Skin epidermis (tissue), 12 donors: ENCODE measurements at regions not wholly inside any gene's neighbourhood (a gene's known extent, or its start where the extent isn't known, plus 50 kb on each side); places are given as distances from the start of the nearest gene placed in this dataset.

ENCODE experiments used
- H3K27ac ChIP-seq, 21 experiments: fragments of 200-600 bp; sonication (generic) in 11 of 21; one replicate each; pipeline ENCODE4 v1.5.0; 2020; ENCODE audit warnings: mild to moderate bottlenecking in 3 of 21, inconsistent platforms in 2 of 21, moderate library complexity in 2 of 21
- H3K4me3 ChIP-seq, 7 experiments: fragments of 200-600 bp; sonication (generic) in 2 of 7; one replicate each; pipeline ENCODE4 v1.5.0; 2020; ENCODE audit warnings: inconsistent platforms in 2 of 7, mild to moderate bottlenecking in 2 of 7, moderate library complexity in 1 of 7

DNA sequence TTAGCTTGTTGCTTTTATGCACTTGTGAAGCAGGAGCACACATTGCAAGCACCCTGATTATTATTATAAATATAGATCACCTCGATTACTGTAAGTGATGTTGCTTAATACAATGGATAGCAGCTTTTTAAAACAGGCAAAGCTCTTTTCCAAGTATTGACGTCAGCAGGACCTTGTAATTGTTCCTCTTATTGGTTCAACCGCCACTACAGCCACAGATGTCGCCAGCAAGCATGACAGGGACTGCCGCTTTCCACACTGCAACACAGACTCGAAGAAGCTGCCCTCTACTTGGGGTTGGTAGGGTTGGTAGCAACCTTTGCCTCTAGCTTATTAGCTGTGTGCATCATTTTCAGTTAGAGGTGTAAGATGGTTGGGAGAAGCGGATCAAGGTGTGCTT lies 167.6 kb downstream of the ZNF365 start:
- H3K4me3 ChIP-seq: no peak overlapping the region

DNA sequence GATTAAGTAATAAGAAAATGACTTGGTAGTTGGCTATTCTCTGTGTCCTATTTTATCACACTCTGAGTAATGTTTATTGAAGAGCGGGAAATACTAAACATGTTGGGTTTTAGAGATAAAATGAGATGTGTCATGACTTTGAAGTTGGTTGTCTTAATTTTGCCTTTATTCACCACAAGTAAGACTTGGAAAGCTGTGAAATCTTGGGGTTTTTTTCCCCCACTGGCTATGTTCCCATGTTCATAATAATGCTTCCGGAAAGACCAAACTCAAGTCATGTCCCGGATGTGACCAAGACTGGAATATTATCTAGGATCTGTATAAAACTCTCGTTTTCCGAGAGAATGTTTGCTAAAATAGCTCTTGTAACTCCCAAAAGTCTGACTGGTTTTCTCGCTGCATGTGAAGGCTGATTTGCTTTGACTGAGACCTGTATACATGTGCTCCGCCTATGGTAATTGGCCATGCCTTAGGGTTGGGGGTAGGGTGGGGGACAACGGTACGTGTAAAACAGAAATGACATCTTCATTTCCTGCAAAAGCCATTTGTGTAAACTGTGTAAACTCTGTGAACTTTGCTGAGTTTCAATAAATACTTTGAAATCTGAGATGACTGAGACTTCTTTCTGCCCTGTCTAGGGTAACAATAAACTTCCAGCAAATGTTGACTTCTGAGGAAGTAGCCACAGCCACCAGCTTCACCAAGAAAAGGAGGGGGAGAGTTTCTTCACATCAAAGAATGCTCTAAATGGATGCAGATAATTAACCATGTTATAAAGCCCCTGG lies 169.6 kb downstream of the ZNF365 start:
- Histone ChIP-seq H3K27ac (no peak overlapping the region), H3K4me3 (no peak overlapping the region)

More for the DNA sequence above, 167.6 kb downstream of the ZNF365 start:
- peak overlapping the region in 1 of 21 experiments; percentile 55 for H3K27ac ChIP-seq

DNA sequence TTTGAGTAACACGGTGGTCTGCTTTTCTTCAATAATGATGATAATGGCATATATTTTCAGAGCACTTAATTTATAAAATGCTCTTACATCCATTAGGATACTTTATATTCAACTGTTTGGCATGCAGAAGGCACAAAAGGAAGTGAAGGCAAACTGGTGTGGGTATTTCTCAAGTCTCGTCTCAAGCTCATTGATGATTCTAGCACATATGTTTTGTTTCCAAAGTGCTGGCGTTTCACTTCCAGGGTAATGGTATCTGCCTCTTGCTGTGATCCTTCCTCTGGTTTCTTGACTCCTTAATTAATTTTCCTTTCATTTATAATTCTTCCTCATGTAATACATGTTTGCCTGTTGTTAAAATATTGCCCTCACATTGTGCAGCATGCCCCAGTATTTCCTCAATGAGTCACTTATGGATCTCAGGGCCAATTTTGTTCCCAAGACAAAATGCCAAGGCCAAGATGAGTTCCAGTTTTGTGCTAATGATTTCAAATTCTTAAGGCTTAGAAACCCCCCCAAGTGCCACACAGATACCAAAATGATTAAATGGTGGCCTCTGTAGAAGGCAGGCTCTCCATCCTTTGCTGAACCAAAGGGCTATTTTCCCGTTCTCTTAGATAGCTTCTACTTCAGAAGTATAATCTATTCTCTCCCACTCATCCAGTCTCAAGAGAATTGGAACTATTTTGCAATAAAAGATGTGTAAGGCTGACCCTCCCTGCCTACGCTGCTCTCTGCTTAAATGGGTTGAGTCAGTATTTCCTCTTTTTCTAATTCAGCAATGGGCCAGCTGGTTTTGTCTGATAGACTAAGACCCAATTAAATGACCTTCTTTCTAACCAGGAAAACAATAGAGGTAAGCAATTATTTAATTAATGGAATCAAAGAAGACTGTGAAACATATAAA lies 171.2 kb downstream of the ZNF365 start:
- H3K27ac ChIP-seq: peak overlapping the region in 8 of 21 experiments; percentile 0 to 39 (median 24)

DNA sequence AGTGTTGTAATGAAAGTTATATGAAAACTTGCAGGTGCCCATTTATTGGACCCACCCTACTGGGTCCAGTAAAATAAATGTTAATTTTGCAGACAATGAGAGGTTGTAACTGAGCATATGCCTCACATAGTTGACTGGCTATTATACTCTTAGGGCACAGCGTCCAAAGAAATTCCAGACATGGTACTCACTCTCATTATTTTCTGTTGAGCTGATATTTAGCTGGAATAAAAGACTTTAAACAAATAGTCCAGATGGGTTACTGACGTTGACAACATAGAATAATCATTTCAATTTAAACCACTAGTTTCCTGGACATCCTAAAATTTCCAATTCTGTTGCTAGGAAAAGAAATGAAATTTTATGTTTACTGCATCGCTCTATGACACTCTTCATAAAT lies 174.5 kb downstream of the ZNF365 start:
- no peak overlapping the region for H3K4me3 ChIP-seq
- no peak overlapping the region for H3K27ac ChIP-seq

More for the DNA sequence above, 171.2 kb downstream of the ZNF365 start:
- no peak overlapping the region for H3K4me3 ChIP-seq

DNA sequence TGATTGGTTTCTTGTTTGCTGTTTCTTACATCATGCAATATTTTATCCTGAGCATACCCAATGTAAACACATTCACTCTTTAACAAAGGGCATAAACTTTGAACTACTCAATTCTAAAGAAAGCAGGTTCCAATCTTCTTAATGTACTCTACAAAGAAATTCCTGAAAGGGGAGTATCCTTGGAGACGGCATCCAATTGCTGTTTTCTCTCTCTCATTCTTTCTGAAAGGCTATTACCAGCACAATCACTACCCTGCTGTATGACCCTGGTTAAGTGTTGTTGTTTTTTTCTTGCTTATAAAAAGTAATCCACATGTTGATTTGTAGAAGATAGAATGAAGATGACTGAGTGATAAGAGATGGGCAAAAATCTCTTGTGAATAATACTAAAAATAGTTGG lies 176.0 kb downstream of the ZNF365 start:
- Histone ChIP-seq H3K4me3 (no peak overlapping the region), H3K27ac (no peak overlapping the region)

DNA sequence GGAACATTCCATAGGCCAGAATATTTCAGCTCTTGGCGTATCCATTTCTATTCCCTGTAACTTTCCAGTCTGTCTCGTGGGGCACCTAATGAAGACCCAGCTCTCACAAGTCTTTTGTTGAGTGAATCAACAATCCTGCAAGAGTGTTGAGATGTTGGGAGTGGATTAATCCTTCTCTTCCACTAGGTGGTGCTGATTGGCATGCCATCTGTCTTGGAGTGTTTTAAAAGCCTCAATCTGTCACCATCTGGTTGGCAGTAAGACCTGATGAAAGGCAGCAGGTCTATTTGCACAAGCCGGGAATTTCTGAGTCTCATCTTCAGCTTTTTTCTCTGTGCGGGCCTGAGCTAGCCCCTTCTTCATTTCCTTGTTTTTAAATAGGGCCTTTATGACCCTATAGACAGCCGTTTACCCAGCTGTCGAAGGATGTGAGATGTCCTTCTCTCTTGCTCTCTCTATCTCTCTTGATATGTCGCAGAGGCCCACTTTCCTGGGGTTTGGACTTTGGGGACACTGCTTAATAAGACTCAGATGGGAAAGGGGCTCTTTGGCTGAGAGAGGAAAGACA lies 180.5 kb downstream of the ZNF365 start:
- H3K4me3 ChIP-seq: no peak overlapping the region
- H3K27ac ChIP-seq: no peak overlapping the region

DNA sequence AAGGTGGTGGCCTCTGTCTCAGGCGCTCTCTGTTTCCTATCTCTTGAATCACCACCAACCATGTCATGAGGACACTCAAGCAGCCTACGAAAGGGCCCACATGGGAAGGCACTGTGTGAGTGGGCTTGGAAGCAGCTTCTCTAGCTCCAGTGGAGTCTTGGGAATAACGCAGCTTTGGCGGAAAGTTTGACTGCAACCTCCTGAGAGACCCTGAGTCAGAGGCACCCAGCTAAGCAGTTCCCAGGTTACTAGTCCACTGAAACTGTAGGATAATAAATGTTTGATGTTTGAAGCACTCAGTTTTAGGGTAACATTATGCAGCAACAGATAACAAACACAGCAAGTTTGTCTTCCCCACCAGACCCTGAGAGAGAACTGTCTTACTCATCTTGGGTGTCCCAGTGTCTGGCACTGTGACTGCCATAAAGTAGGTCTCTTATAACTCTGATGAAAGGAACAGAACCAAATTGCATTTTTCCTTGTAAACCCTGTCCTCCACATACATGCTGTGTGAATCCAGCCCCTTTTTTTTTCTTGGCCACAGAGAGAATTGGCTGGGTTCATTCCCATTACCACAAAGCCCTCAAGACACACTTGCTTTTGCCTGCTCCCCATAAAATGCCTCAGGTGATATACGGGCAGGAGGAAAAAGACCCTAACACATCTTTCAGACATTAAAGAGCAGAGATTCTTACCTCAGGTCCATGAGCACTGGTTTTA lies 185.5 kb downstream of the ZNF365 start:
- Histone ChIP-seq H3K4me3 (no peak overlapping the region), H3K27ac (peak overlapping the region in 1 of 21 experiments; percentile 6)

DNA sequence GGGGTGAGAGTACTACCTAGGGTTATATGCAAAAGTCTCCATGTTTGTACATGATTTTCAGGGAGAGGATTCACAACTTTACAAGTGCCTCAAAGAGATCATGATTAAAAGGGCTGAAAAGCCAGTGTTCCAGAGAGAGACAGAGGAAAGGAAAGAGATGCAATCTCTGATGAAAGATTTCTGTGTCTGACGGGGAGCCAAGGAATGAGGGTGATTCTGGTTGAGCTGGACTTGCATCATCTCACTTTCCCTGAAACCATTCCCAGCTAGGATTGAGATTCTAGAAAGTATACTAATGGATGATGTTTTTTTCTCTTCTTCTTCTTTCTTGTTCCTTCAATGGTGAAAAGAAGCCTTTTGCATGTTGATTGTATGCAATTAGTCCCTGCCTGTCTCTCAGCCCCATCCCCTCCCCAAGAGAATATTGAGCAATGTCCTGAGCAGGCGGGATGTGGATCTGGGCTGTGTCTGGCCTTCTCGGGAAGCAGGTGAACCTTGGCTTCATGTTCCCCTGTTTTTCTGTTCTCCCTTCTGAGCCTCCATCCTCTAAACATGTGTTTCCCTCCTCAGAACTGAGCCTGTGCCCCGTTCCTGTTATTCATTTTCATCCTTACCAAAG lies 186.1 kb downstream of the ZNF365 start:
- Histone ChIP-seq H3K27ac (peak overlapping the region in 2 of 21 experiments; percentile 40 to 46), H3K4me3 (no peak overlapping the region)

DNA sequence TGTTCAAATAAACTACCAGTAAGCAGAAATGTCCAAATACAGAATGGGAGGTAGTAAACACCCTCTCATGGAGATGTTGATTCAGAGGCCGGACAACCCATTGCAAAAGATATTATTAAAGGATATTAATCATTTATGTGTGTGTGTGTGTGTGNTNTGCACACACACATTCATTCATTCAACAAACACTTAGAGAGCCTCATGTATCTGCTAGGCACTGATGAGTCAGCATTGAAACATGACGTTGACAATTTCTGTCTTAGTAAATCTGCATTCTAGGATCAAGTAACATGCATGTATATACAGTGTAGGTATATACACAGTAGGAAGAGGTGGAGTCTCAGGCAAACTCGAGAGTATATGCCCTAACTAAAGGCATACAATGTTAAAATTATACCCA lies 187.0 kb downstream of the ZNF365 start:
- H3K4me3 ChIP-seq: no peak overlapping the region
- H3K27ac ChIP-seq: no peak overlapping the region

DNA sequence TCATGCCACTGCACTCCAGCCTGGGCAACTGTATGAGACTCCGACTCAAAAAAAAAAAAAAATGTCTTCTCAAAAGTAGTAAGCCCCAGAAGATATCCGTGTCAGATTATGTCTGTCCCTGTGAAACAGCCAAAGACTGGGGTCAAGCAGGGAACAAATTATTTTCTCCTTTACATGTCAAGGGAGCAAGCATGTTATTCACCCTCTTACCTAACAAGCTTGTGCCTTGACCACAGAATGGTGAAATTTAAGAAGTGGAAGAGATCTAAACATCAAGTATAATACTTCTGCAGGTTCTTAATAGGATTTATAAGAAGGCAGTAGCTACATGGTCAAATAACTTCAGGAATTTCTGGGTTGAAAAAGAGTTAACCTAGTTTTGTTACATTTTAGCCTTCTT lies 187.9 kb downstream of the ZNF365 start:
- no peak overlapping the region for H3K27ac ChIP-seq
- H3K4me3 ChIP-seq: no peak overlapping the region

DNA sequence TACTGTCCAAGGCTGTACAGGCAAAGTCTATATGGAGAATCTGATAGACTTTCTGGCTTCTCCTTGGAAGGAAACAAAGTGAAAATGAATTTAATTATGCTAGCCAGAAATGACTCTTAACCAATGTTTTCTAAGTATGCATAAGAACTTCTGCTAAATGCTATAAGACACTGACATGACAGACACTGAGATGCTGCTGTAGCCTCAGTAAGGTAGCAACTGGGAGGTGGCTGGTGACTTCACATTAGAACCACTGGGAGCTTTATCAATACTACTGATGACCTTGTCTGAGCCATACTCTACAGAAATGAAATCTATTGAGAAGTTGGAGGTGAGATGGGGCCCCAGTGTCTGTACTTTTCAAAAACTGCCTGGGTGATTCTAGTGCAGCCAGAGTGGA lies 188.6 kb downstream of the ZNF365 start:
- Histone ChIP-seq H3K4me3 (no peak overlapping the region), H3K27ac (peak overlapping the region in 1 of 21 experiments; percentile 75)

DNA sequence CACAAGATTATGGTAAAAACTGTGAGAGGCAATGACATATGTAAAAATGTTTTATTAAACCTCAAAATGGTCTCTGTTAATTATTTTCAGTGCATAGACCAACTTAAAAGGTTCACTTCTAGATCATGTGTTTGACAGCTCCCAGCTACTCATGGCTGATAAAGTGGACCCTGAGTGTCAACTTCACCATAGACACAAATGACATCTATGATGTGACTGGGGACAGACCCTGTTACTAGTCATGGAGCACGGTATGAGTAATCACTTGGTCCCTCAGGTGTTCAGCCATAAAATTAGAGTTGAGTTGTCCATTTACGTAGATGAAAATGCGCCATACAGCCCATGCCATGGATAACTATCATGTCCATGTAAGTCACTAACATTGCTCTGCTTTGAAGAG lies 199.8 kb downstream of the ZNF365 start:
- Histone ChIP-seq H3K4me3 (no peak overlapping the region), H3K27ac (no peak overlapping the region)

DNA sequence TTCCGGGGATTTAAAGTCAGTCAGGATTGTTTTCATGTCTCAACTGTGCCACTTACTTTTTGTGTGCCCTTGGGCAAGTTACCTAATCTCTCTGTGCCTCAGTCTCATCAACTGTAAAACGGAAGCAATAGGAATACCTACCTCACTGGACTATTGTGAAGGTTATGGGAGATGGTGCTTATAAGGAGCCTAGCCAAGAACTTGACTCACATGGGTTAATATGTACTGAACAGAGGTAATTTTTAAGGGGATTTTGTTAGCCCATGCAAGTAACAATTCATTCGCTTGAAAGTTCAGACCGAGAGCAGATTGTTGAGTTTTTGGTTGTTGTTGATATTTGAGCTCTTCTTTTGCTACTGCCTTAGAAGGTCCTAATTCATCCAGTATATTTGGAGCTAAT lies 202.9 kb downstream of the ZNF365 start:
- Histone ChIP-seq H3K27ac (peak overlapping the region in 2 of 21 experiments; percentile 40 to 55), H3K4me3 (no peak overlapping the region)

DNA sequence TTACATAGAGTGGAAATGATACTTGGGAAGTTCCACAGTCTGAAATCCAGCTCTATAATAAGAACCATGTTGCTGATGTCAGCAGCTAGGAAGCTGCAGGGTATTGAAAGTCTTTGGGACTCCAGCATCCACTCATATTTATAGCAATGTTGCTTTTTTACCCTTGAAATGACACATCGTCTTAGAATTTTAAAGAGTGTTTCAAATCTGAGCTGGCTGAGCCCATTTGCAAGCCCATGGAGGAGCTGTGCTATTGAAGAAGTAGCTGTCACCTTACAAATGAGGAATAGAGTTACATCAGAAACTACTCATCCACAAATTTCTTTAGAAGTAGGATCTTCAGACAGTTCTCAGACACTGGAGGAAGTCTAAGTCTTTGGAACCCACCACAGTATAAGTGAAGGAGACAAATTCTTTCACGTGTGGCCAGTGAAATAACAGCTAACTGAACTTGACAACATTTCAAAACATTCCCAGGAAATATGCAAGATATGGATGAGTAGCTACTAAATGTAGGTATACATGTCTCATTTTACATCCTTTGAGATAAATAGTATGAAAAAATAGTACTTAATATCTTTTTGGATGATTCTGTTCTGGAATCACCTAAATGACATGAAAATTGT lies 203.6 kb downstream of the ZNF365 start:
- Histone ChIP-seq H3K27ac (peak overlapping the region in 4 of 21 experiments; percentile 21 to 55 (median 26)), H3K4me3 (no peak overlapping the region)

DNA sequence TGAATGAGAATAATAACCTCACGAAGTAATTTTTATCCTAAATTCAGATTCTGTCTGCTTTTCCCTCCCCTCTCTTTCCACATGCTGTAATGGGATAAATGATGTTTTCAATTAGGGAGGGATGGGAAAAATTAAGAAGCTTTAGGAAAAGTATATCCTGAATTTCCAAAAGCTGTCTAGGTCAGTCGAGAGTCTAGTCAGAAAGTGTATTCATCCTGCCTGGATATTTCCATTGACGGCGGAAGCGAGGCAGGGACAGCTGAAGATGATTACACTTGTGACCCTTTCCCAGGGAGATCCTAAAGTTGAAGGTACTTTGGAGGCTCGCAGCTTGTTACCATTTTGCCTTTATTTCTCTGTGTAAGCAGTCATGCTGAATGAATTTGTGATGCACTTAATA lies 204.1 kb downstream of the ZNF365 start:
- Histone ChIP-seq H3K27ac (peak overlapping the region in 2 of 21 experiments; percentile 22 to 23), H3K4me3 (no peak overlapping the region)

DNA sequence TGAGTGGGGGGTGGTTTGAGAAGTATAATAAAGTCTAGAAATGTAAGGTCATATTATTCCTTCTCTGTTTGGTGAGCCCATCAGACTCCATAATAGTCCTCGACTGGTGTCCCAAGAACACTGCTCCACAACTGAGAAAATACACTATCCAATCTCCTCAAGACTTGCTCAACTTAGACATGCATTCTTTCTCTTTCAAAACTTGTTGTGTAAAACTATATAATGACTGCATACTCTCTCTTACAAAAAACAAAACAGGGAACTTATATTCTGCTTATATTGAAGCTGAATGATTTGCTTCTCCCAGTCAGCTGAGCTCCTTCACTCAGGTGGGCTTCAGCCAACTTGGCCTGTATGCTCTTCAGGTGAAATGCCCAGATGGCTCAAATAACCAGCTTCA lies 204.7 kb downstream of the ZNF365 start:
- Histone ChIP-seq H3K27ac (peak overlapping the region in 1 of 21 experiments; percentile 23), H3K4me3 (no peak overlapping the region)

DNA sequence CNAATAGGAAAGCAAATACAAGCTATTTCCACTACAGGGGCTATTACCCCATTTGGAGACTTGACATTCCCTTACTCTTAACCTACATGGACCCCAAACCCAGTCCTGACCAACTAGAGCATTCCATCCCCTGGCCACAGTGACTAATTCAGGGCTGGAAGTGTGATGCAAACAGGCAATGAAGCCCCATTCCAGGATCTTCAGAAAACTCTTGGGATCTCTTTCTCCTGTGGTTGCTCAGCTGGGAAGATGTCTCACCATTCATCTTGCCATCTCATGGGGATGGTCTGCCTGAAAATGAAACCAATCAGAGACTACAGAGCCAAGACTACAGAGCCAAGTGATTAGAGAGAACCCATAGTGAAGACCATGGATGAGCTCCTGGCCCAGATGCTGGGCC lies 206.2 kb downstream of the ZNF365 start:
- Histone ChIP-seq H3K4me3 (no peak overlapping the region), H3K27ac (no peak overlapping the region)

DNA sequence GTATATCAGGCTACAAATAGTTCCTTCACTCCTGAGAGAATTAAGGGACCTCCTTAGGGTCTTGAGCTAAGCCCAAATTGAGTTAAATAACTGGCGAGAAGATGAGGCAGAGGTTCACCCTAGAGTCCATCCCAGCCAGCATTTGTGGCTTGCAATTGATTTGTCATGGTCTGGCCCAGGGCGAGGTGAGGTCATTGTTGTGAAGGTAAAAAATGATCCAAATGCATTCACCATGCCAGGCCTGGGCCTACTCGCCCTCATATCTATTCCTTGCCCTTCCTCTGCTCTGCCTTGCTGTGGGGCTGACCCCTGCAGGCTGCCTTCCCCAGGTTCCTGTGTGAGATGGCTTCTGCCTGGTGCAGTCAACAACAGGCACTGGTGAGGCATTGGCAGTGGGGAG lies 207.2 kb downstream of the ZNF365 start:
- no peak overlapping the region for H3K4me3 ChIP-seq
- H3K27ac ChIP-seq: peak overlapping the region in 5 of 21 experiments; percentile 20 to 67 (median 52)
